ENCODE measurements at regions not wholly inside any gene's neighbourhood (a gene's known extent, or its start where the extent isn't known, plus 50 kb on each side); places are given as distances from the start of the nearest gene placed in this dataset.

GRCh38 chr1:178607718-178608408, 95.0 kb downstream of the TEX35 start:
- DNase-seq (ENCODE audit: low read depth in 2 of 2), result no peak

- DNase-seq (ENCODE audit: low read depth in 2 of 2), result peak; percentile 83 to 86
Measured at GRCh38 chr1:178609015-178609414, 96.1 kb downstream of the TEX35 start.

- DNase-seq (ENCODE audit: low read depth in 2 of 2), result peak; percentile 63 to 65
Measured at GRCh38 chr1:178610690-178611410, 97.9 kb downstream of the TEX35 start.

- peak; percentile 67 to 75 for DNase-seq (ENCODE audit: low read depth in 2 of 2)
Measured at GRCh38 chr1:178612261-178612660, 99.4 kb downstream of the TEX35 start.

- no peak for DNase-seq (ENCODE audit: low read depth in 2 of 2)
Measured at GRCh38 chr1:178613271-178613945, 100.5 kb downstream of the TEX35 start.

- no peak for DNase-seq (ENCODE audit: low read depth in 2 of 2)
Measured at GRCh38 chr1:178614286-178614685, 101.4 kb downstream of the TEX35 start.

- DNase-seq (ENCODE audit: low read depth in 2 of 2), result no peak
Measured at GRCh38 chr1:178619042-178619927, 105.8 kb upstream of the RALGPS2 start.

GRCh38 chr1:178620584-178621475, 104.2 kb upstream of the RALGPS2 start:
- DNase-seq (ENCODE audit: low read depth in 2 of 2), result no peak

GRCh38 chr1:178621822-178622221, 103.2 kb upstream of the RALGPS2 start:
- DNase-seq (ENCODE audit: low read depth in 2 of 2), result no peak

GRCh38 chr1:178625695-178626094, 99.3 kb upstream of the RALGPS2 start:
- DNase-seq (ENCODE audit: low read depth in 2 of 2), result no peak

- no peak for DNase-seq (ENCODE audit: low read depth in 2 of 2)
Measured at GRCh38 chr1:178627037-178627436, 98.0 kb upstream of the RALGPS2 start.

- no peak for DNase-seq (ENCODE audit: low read depth in 2 of 2)
Measured at GRCh38 chr1:178628637-178629251, 96.3 kb upstream of the RALGPS2 start.

- peak in 1 of 2 experiments; percentile 61 for DNase-seq (ENCODE audit: low read depth in 2 of 2)
Measured at GRCh38 chr1:178629252-178630154, 95.5 kb upstream of the RALGPS2 start.

GRCh38 chr1:178630417-178630816, 94.6 kb upstream of the RALGPS2 start:
- no peak for DNase-seq (ENCODE audit: low read depth in 2 of 2)

GRCh38 chr1:178632653-178633052, 92.4 kb upstream of the RALGPS2 start:
- peak in 1 of 2 experiments; percentile 53 for DNase-seq (ENCODE audit: low read depth in 2 of 2)

GRCh38 chr1:178633056-178633455, 92.0 kb upstream of the RALGPS2 start:
- peak in 1 of 2 experiments; percentile 53 for DNase-seq (ENCODE audit: low read depth in 2 of 2)

- DNase-seq (ENCODE audit: low read depth in 2 of 2), result no peak
Measured at GRCh38 chr1:178634445-178634844, 90.6 kb upstream of the RALGPS2 start.

- no peak for DNase-seq (ENCODE audit: low read depth in 2 of 2)
Measured at GRCh38 chr1:178637841-178638240, 87.2 kb upstream of the RALGPS2 start.

- peak in 1 of 2 experiments; percentile 22 for DNase-seq (ENCODE audit: low read depth in 2 of 2)
Measured at GRCh38 chr1:178639326-178639725, 85.7 kb upstream of the RALGPS2 start.

Measured in fibroblast of skin of left biceps (primary cell).